GM12875 (cell line): ENCODE measurements at regions not wholly inside any gene's neighbourhood (a gene's known extent, or its start where the extent isn't known, plus 50 kb on each side); places are given as distances from the start of the nearest gene placed in this dataset.

ENCODE experiments used
- H3K4me3 ChIP-seq: one replicate; pipeline ENCODE4 v1.5.1; 2011; ENCODE audit warnings: low read depth, low read length, control low read depth
- TF ChIP-seq, protein P1 (sequence below): IDR thresholded peaks from 2 replicates; pipeline ENCODE4 v1.5.1; 2011; ENCODE audit warnings: low read depth, mild to moderate bottlenecking, control low read depth, inconsistent platforms, low read length, moderate library complexity, borderline replicate concordance; ENCODE audit not compliant: insufficient read depth

- TF ChIP-seq, protein P1, sequence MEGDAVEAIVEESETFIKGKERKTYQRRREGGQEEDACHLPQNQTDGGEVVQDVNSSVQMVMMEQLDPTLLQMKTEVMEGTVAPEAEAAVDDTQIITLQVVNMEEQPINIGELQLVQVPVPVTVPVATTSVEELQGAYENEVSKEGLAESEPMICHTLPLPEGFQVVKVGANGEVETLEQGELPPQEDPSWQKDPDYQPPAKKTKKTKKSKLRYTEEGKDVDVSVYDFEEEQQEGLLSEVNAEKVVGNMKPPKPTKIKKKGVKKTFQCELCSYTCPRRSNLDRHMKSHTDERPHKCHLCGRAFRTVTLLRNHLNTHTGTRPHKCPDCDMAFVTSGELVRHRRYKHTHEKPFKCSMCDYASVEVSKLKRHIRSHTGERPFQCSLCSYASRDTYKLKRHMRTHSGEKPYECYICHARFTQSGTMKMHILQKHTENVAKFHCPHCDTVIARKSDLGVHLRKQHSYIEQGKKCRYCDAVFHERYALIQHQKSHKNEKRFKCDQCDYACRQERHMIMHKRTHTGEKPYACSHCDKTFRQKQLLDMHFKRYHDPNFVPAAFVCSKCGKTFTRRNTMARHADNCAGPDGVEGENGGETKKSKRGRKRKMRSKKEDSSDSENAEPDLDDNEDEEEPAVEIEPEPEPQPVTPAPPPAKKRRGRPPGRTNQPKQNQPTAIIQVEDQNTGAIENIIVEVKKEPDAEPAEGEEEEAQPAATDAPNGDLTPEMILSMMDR, result no peak
- H3K4me3 ChIP-seq, result no peak overlapping the region
Measured at GRCh38 chr6:88268508-88268907, 102.4 kb upstream of the CNR1 start.

GRCh38 chr6:88266126-88266525 lies 100.0 kb upstream of the CNR1 start:
- H3K4me3 ChIP-seq, result no peak overlapping the region
- TF ChIP-seq, protein P1, result no peak

- TF ChIP-seq, protein P1, result no peak
- no peak overlapping the region for H3K4me3 ChIP-seq
Measured at GRCh38 chr6:88263591-88263990, 97.4 kb upstream of the CNR1 start.

- no peak overlapping the region for H3K4me3 ChIP-seq
- TF ChIP-seq, protein P1, result no peak
Measured at GRCh38 chr6:88262332-88262731, 96.2 kb upstream of the CNR1 start.

DNA sequence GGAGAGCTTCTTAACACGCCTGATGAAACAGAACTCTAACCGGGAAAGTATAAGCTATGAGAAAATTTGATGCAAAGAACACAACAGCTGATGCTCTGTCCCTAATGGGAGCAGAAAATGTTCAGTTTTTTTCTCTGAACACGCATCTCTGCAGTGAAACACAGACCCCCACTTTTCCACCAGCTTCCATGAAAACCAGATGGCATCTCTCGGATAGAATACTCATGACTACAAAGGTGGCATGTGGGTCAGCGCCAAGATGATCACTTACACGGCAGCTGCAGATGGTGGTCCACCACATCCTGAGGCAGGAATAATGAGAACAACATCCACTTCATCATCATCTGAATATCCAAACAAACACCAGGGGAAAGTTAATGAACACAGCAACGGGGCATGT lies 85.2 kb upstream of the CNR1 start:
- TF ChIP-seq, protein P1, result no peak
- no peak overlapping the region for H3K4me3 ChIP-seq

DNA sequence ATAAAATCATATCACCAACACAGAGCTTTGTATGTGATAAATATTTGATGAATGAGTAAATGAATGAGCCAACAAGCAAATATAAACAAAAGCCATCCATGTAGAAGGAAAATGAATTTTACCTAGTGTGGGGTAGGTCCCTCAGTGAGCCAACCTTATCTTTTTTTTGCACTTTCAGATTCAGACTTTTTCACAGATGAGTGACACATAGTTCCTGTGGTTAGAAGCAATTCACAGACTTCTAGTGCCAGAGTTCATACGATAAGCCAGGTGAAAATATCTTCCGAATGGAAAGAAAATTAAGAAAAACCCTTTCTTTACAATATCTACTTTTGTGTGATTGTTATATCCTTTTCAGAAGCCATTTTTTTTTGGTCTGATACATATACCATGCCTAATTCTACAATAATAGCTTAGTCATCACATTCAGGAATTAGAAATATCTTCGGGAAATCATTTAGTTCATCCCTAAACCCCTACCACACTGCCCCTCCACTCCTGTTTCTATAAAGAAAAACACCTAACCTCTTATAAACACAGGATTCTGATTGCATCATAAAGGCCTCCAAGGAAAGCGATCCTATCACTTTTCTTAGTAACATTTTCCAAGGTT lies 82.7 kb upstream of the CNR1 start:
- TF ChIP-seq, protein P1, result no peak
- H3K4me3 ChIP-seq, result no peak overlapping the region

DNA sequence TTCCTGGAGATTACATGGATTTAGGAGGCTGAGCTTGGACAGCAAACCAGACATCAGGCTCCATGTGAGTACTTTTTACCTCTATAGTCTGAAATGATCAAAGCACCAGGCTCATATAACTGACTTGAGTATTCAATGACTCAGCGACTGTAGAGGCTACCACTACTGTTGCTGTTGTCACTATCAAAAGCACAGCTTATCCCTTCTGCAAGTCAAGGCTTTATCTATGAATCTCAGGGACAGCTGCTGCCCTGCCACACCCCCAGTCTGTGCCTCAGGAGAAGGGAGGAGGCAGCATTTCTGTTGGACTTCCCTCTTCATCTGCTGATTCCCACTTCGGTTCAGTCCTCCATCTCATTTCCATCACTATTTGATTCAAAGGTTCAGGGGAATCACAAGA lies 80.5 kb upstream of the CNR1 start:
- no peak overlapping the region for H3K4me3 ChIP-seq

More for the DNA sequence above, 80.5 kb upstream of the CNR1 start:
- TF ChIP-seq, protein P1, result no peak
